ENCODE measurements at regions not wholly inside any gene's neighbourhood (a gene's known extent, or its start where the extent isn't known, plus 50 kb on each side); places are given as distances from the start of the nearest gene placed in this dataset.

GRCh38 chr4:63464393-63464792, 944.9 kb downstream of the TECRL start:
- Histone ChIP-seq H3K4me2 (ENCODE audit: low read length) (no peak overlapping the region), H3K36me3 (ENCODE audit: control insufficient read depth in 1 of 2, insufficient read depth in 2 of 2, low read length in 2 of 2) (no peaks in the 10 kb centered on the region), H2AFZ (ENCODE audit: insufficient read depth, low read length, poor library complexity) (no peak overlapping the region), H4K91ac (ENCODE audit: low read depth, low read length) (no peak overlapping the region), H3K18ac (ENCODE audit: low read length) (no peak overlapping the region), H3K27ac (ENCODE audit: low read depth, low read length) (no peak overlapping the region), H3K4ac (ENCODE audit: low read depth, low read length) (no peak overlapping the region), H4K12ac (ENCODE audit: low read depth, low read length) (no peak overlapping the region), H3K23ac (ENCODE audit: low read length) (no peak overlapping the region), H3K4me1 (ENCODE audit: control insufficient read depth in 1 of 2, insufficient read depth in 2 of 2, low read length in 2 of 2) (no peaks in the 10 kb centered on the region), H3K79me1 (ENCODE audit: low read length) (no peaks in the 10 kb centered on the region), H2BK120ac (ENCODE audit: insufficient read depth, low read length, poor library complexity) (no peak overlapping the region), H3K9me3 (ENCODE audit: insufficient read depth, low read depth, low read length) (no peaks in the 10 kb centered on the region), H2BK12ac (ENCODE audit: low read length) (no peak overlapping the region), H2AK5ac (ENCODE audit: low read length) (no peak overlapping the region), H3K27me3 (ENCODE audit: insufficient read depth, low read length) (no peaks in the 10 kb centered on the region), H3K79me2 (ENCODE audit: control insufficient read depth, insufficient read depth, low read length, poor library complexity) (no peaks in the 10 kb centered on the region), H3K14ac (ENCODE audit: low read length) (no peak overlapping the region), H4K8ac (ENCODE audit: low read depth, low read length) (no peak overlapping the region), H3K9ac (ENCODE audit: low read length) (no peak overlapping the region), H3K4me3 (ENCODE audit: low read depth, low read length) (no peak overlapping the region), H2BK5ac (ENCODE audit: low read depth, low read length, poor library complexity) (no peak overlapping the region)
- WGBS (ENCODE audit: extremely low coverage, insufficient coverage, insufficient read length), result no CpG with 5 or more reads among the region's 4 CpGs
- no peak for DNase-seq

- Histone ChIP-seq H3K27me3 (ENCODE audit: insufficient read depth, low read length) (no peaks in the 10 kb centered on the region), H3K79me1 (ENCODE audit: low read length) (no peaks in the 10 kb centered on the region), H2BK12ac (ENCODE audit: low read length) (no peak overlapping the region), H3K27ac (ENCODE audit: low read depth, low read length) (no peak overlapping the region), H3K4me2 (ENCODE audit: low read length) (no peak overlapping the region), H3K4ac (ENCODE audit: low read depth, low read length) (no peak overlapping the region), H2BK5ac (ENCODE audit: low read depth, low read length, poor library complexity) (no peak overlapping the region), H4K91ac (ENCODE audit: low read depth, low read length) (no peak overlapping the region), H4K8ac (ENCODE audit: low read depth, low read length) (no peak overlapping the region), H3K4me3 (ENCODE audit: low read depth, low read length) (no peak overlapping the region), H3K14ac (ENCODE audit: low read length) (no peak overlapping the region), H2AK5ac (ENCODE audit: low read length) (no peak overlapping the region), H3K9ac (ENCODE audit: low read length) (no peak overlapping the region), H4K12ac (ENCODE audit: low read depth, low read length) (no peak overlapping the region), H3K9me3 (ENCODE audit: insufficient read depth, low read depth, low read length) (no peaks in the 10 kb centered on the region), H3K18ac (ENCODE audit: low read length) (no peak overlapping the region), H3K36me3 (ENCODE audit: control insufficient read depth in 1 of 2, insufficient read depth in 2 of 2, low read length in 2 of 2) (no peaks in the 10 kb centered on the region), H3K23ac (ENCODE audit: low read length) (no peak overlapping the region), H2BK120ac (ENCODE audit: insufficient read depth, low read length, poor library complexity) (no peak overlapping the region), H3K79me2 (ENCODE audit: control insufficient read depth, insufficient read depth, low read length, poor library complexity) (no peaks in the 10 kb centered on the region), H2AFZ (ENCODE audit: insufficient read depth, low read length, poor library complexity) (no peak overlapping the region), H3K4me1 (ENCODE audit: control insufficient read depth in 1 of 2, insufficient read depth in 2 of 2, low read length in 2 of 2) (no peaks in the 10 kb centered on the region)
- no peak for DNase-seq
- no CpG with 5 or more reads among the region's 2 CpGs for WGBS (ENCODE audit: extremely low coverage, insufficient coverage, insufficient read length)
Measured at GRCh38 chr4:63460075-63460474, 949.2 kb downstream of the TECRL start.

GRCh38 chr4:63459329-63459728, 949.9 kb downstream of the TECRL start:
- H2AFZ ChIP-seq (ENCODE audit: insufficient read depth, low read length, poor library complexity), result no peak overlapping the region
- no peak overlapping the region for H3K4ac ChIP-seq (ENCODE audit: low read depth, low read length)
- H2AK5ac ChIP-seq (ENCODE audit: low read length), result no peak overlapping the region
- no peak overlapping the region for H2BK5ac ChIP-seq (ENCODE audit: low read depth, low read length, poor library complexity)
- no peaks in the 10 kb centered on the region for H3K27me3 ChIP-seq (ENCODE audit: insufficient read depth, low read length)
- no CpG with 5 or more reads among the region's 2 CpGs for WGBS (ENCODE audit: extremely low coverage, insufficient coverage, insufficient read length)
- no peak overlapping the region for H3K9ac ChIP-seq (ENCODE audit: low read length)
- H3K79me2 ChIP-seq (ENCODE audit: control insufficient read depth, insufficient read depth, low read length, poor library complexity), result no peaks in the 10 kb centered on the region
- H2BK120ac ChIP-seq (ENCODE audit: insufficient read depth, low read length, poor library complexity), result no peak overlapping the region
- H3K4me2 ChIP-seq (ENCODE audit: low read length), result no peak overlapping the region
- H4K8ac ChIP-seq (ENCODE audit: low read depth, low read length), result no peak overlapping the region
- H3K4me1 ChIP-seq (ENCODE audit: control insufficient read depth in 1 of 2, insufficient read depth in 2 of 2, low read length in 2 of 2), result no peaks in the 10 kb centered on the region
- no peak for DNase-seq
- no peak overlapping the region for H4K91ac ChIP-seq (ENCODE audit: low read depth, low read length)
- H3K79me1 ChIP-seq (ENCODE audit: low read length), result no peaks in the 10 kb centered on the region
- no peaks in the 10 kb centered on the region for H3K9me3 ChIP-seq (ENCODE audit: insufficient read depth, low read depth, low read length)
- H2BK12ac ChIP-seq (ENCODE audit: low read length), result no peak overlapping the region
- H4K12ac ChIP-seq (ENCODE audit: low read depth, low read length), result no peak overlapping the region
- H3K18ac ChIP-seq (ENCODE audit: low read length), result no peak overlapping the region
- H3K36me3 ChIP-seq (ENCODE audit: control insufficient read depth in 1 of 2, insufficient read depth in 2 of 2, low read length in 2 of 2), result no peaks in the 10 kb centered on the region
- H3K14ac ChIP-seq (ENCODE audit: low read length), result no peak overlapping the region
- H3K23ac ChIP-seq (ENCODE audit: low read length), result no peak overlapping the region
- H3K4me3 ChIP-seq (ENCODE audit: low read depth, low read length), result no peak overlapping the region
- no peak overlapping the region for H3K27ac ChIP-seq (ENCODE audit: low read depth, low read length)

- H2BK120ac ChIP-seq (ENCODE audit: insufficient read depth, low read length, poor library complexity), result no peak overlapping the region
- no peak overlapping the region for H4K8ac ChIP-seq (ENCODE audit: low read depth, low read length)
- H3K79me1 ChIP-seq (ENCODE audit: low read length), result no peaks in the 10 kb centered on the region
- no peak overlapping the region for H3K4me2 ChIP-seq (ENCODE audit: low read length)
- H3K9ac ChIP-seq (ENCODE audit: low read length), result no peak overlapping the region
- no peaks in the 10 kb centered on the region for H3K9me3 ChIP-seq (ENCODE audit: insufficient read depth, low read depth, low read length)
- H2AFZ ChIP-seq (ENCODE audit: insufficient read depth, low read length, poor library complexity), result no peak overlapping the region
- no peaks in the 10 kb centered on the region for H3K27me3 ChIP-seq (ENCODE audit: insufficient read depth, low read length)
- DNase-seq, result no peak
- H3K4me1 ChIP-seq (ENCODE audit: control insufficient read depth in 1 of 2, insufficient read depth in 2 of 2, low read length in 2 of 2), result no peaks in the 10 kb centered on the region
- H4K12ac ChIP-seq (ENCODE audit: low read depth, low read length), result no peak overlapping the region
- no peaks in the 10 kb centered on the region for H3K36me3 ChIP-seq (ENCODE audit: control insufficient read depth in 1 of 2, insufficient read depth in 2 of 2, low read length in 2 of 2)
- H2BK5ac ChIP-seq (ENCODE audit: low read depth, low read length, poor library complexity), result no peak overlapping the region
- H3K79me2 ChIP-seq (ENCODE audit: control insufficient read depth, insufficient read depth, low read length, poor library complexity), result no peaks in the 10 kb centered on the region
- no peak overlapping the region for H4K91ac ChIP-seq (ENCODE audit: low read depth, low read length)
- no peak overlapping the region for H3K14ac ChIP-seq (ENCODE audit: low read length)
- H2BK12ac ChIP-seq (ENCODE audit: low read length), result no peak overlapping the region
- no peak overlapping the region for H2AK5ac ChIP-seq (ENCODE audit: low read length)
- no peak overlapping the region for H3K4me3 ChIP-seq (ENCODE audit: low read depth, low read length)
- H3K4ac ChIP-seq (ENCODE audit: low read depth, low read length), result no peak overlapping the region
- no peak overlapping the region for H3K23ac ChIP-seq (ENCODE audit: low read length)
- H3K18ac ChIP-seq (ENCODE audit: low read length), result no peak overlapping the region
- WGBS (ENCODE audit: extremely low coverage, insufficient coverage, insufficient read length), result no CpG with 5 or more reads among the region's 1 CpG
- H3K27ac ChIP-seq (ENCODE audit: low read depth, low read length), result no peak overlapping the region
Measured at GRCh38 chr4:63458010-63458409, 951.2 kb downstream of the TECRL start.

GRCh38 chr4:63440236-63440635, 969.0 kb downstream of the TECRL start:
- H3K4me3 ChIP-seq (ENCODE audit: low read depth, low read length), result no peak overlapping the region
- H3K79me1 ChIP-seq (ENCODE audit: low read length), result no peaks in the 10 kb centered on the region
- H3K23ac ChIP-seq (ENCODE audit: low read length), result no peak overlapping the region
- H4K12ac ChIP-seq (ENCODE audit: low read depth, low read length), result no peak overlapping the region
- no peaks in the 10 kb centered on the region for H3K36me3 ChIP-seq (ENCODE audit: control insufficient read depth in 1 of 2, insufficient read depth in 2 of 2, low read length in 2 of 2)
- no peaks in the 10 kb centered on the region for H3K9me3 ChIP-seq (ENCODE audit: insufficient read depth, low read depth, low read length)
- no peaks in the 10 kb centered on the region for H3K4me1 ChIP-seq (ENCODE audit: control insufficient read depth in 1 of 2, insufficient read depth in 2 of 2, low read length in 2 of 2)
- no peak overlapping the region for H2BK5ac ChIP-seq (ENCODE audit: low read depth, low read length, poor library complexity)
- no peaks in the 10 kb centered on the region for H3K27me3 ChIP-seq (ENCODE audit: insufficient read depth, low read length)
- no peak for DNase-seq
- H3K14ac ChIP-seq (ENCODE audit: low read length), result no peak overlapping the region
- H4K8ac ChIP-seq (ENCODE audit: low read depth, low read length), result no peak overlapping the region
- H3K4ac ChIP-seq (ENCODE audit: low read depth, low read length), result no peak overlapping the region
- no peak overlapping the region for H3K9ac ChIP-seq (ENCODE audit: low read length)
- no peak overlapping the region for H4K91ac ChIP-seq (ENCODE audit: low read depth, low read length)
- H3K18ac ChIP-seq (ENCODE audit: low read length), result no peak overlapping the region
- no peaks in the 10 kb centered on the region for H3K79me2 ChIP-seq (ENCODE audit: control insufficient read depth, insufficient read depth, low read length, poor library complexity)
- H2BK120ac ChIP-seq (ENCODE audit: insufficient read depth, low read length, poor library complexity), result no peak overlapping the region
- no peak overlapping the region for H3K4me2 ChIP-seq (ENCODE audit: low read length)
- no peak overlapping the region for H3K27ac ChIP-seq (ENCODE audit: low read depth, low read length)
- no peak overlapping the region for H2BK12ac ChIP-seq (ENCODE audit: low read length)
- H2AFZ ChIP-seq (ENCODE audit: insufficient read depth, low read length, poor library complexity), result no peak overlapping the region
- no peak overlapping the region for H2AK5ac ChIP-seq (ENCODE audit: low read length)

All from trophoblast cell (in vitro differentiated cells and primary cell).